GM12892 (cell line): ENCODE measurements at regions not wholly inside any gene's neighbourhood (a gene's known extent, or its start where the extent isn't known, plus 50 kb on each side); places are given as distances from the start of the nearest gene placed in this dataset.

Experiments
- POLR2A ChIP-seq: IDR thresholded peaks from 2 replicates; pipeline ENCODE4 v1.6.1; 2011; ENCODE audit warnings: low read depth, low read length, control low read depth
- TAF1 ChIP-seq: IDR thresholded peaks from 2 replicates; pipeline ENCODE4 v1.6.1; 2011; ENCODE audit warnings: low read depth, mild to moderate bottlenecking, control low read depth, low read length, borderline replicate concordance

- TF ChIP-seq TAF1 (no peak), POLR2A (no peak)
Observed at GRCh38 chr22:47249370-47249928, 487.0 kb downstream of the TBC1D22A start.
